GM18517 (cell line): ENCODE measurements at regions not wholly inside any gene's neighbourhood (a gene's known extent, or its start where the extent isn't known, plus 50 kb on each side); places are given as distances from the start of the nearest gene placed in this dataset.
A peak's percentile ranks its signal among the peaks of the same experiment; 100 is the strongest.

Experiments used
- ATAC-seq: cut with Tn5 transposase; IDR thresholded peaks from one replicate; pipeline ENCODE4 v1.9.1; 2021; ENCODE audit warnings: mild to moderate bottlenecking, moderate library complexity; ENCODE audit not compliant: unreplicated experiment

DNA sequence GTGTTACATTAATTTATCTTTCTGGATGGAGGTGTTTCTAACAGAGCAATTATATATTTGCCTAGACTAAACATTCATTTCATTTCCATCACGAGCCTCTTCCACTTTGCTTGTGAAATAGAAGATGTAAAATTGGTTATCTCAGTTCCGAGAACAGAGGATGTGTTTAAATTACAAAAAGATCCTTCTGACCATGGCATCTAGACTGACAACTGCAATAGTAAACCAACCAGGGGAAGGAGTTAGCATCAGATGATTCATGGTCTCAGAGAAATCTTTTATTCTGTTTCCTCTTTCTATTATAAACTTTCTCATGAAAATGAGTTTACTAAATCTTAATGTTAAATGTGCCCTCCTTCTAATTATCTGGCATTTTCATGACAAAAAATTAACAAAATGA lies 149.8 kb upstream of the WDR11 start:
- no peak for ATAC-seq

DNA sequence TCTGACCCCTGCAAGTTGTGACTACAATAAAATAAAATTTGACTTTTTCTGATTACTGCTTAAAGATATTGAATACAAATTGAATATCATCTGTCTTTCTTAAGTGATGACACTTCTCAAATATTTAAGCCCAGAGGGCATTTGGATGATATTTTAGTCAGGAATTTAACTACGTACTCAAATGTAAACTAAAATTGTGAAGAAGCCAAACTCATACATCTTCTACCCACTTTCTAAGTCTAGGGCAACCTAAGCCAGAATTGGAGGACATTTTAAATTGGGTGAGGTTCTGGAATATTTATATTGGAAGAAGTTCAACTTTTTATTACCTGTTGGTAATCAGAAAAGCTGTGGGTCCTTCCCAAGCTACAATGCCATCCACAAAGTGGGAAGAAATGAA lies 149.1 kb upstream of the WDR11 start:
- ATAC-seq: no peak

DNA sequence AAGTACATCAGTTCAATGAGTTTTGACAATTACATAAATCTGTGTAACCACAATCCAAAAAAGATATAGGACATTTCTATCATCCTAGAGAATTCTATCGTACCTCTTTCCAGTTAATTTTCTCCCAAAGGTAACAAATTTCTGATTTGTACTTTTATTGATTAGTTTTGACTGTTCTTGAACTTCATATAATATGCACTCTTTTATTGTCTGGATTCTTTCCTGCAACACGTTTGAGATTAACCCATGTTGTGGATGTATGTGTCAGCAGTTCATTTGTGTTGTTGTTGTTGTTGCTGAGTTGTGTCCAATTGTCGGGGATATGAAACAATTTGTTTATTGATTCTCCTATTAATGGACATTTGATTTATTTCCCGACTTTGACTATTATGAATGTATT lies 145.9 kb upstream of the WDR11 start:
- no peak for ATAC-seq

DNA sequence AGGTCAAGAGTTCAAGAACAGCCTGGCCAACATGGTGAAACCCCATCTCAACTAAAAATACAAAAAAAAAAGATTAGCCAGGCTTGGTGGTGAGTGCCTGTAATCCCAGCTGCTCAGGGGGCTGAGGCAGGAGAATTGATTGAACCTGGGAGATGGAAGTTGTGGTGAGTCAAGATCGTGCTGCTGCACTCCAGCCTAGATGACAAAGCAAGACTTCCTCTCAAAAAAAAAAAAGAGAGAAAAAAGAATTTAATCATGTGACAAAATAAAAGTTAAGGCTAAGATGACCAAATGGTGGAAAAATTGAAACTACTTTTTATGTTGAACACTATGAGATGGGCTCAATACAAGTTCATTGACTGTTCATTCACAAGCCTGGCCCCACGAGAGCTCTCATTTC lies 141.1 kb upstream of the WDR11 start:
- ATAC-seq: no peak

DNA sequence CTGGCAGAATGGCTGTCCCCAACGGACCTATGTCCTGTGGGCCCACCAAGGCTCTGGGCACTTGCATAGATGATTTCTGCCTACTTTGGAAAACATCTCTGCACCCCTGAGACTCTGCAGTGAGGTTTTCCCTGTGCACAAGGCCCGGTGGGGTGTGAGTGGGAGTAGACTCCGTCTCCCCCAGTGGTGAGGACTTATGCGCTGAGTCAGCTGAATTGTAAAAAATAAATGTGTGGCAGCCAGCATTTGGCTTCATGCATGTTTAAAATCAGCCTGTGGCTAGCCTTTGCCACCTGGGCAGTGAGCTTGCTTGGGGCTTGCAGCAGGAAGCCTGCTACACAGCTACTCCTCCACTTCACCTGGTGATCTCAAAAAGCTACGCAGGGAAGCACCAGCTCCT lies 139.3 kb upstream of the WDR11 start:
- ATAC-seq: no peak

DNA sequence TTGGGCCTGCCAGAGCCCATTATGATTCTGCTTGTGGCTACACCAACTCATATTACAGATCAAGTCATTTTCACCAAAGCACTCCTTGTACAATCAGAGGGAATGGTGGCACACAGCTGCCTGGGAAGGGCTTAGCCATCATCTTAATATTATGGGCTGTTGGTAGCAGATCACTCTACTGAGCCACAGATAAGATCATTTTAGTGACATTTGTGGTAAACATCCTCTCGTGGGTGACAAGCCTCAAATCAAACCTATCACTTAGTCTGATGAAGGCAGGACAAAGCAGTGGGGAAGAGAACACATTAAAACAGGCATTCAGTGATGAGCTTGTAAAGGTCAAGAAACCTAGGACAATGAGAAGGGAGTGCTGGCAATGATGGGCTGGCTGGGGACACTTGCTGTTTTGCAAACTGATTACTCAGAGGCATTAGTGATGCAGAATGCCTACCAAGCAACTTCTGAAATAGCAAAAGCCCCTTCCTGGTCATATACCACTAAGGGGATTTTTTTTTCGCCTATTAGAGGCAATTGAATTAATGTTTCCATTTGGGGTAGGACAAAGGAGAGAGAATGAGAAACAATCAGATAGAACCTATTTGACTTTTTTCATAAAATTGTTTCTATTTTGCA lies 137.5 kb upstream of the WDR11 start:
- ATAC-seq: no peak

DNA sequence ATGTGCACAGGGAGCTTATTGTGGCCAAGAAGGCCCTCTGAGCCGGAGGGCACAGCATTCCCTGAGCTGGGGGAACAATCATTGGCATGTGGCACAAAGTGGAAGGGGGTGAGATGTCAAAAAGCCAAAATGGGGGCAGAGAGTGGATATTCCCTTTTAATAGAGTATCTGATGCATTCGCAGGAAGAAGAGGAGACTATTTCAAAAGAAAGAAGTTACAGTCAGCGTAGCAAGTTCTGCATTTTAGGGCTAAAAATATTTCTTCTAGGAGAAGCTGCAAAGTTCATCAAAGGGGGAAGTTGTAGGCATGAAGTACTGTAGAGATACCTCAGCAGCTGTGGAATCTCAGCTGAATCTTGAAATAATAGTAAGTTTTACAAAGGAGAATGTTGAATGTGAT lies 136.0 kb upstream of the WDR11 start:
- no peak for ATAC-seq

DNA sequence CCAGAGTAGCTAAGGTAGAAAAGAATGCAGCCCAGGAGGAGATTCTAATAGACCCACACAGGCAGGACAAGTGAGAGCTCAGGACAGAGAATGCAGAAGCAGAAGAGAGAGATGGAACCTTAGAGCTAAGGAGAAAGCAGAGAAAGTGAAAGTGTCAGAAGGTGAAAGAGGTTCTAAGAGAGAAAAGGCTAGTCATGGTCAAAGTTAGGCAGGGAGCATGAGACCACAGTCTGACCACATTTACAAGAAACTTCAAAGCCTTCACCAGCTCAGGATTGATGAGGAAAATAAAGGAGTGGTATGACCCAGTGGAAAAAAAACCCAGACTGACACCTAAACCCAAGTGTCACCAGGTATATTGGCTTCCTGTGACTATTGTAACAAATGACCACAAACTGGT lies 131.8 kb upstream of the WDR11 start:
- ATAC-seq: no peak

DNA sequence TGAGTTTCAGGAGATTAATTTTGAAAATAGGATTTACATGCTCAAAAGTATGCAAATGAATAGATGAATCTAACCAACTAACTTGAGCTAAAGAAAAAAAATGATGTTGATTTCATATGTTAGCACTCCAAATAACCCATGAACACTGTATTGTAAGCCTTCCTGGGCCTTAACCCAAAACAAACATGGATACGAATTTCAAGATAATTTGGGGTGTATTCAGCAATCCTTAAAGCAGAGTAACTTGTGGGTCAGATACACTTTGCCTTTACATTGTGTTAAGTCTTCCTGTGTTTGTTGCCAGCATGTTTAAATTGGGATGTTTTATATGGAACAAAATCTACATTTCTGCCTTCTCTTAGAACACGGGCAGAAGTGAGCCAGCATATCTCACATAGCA lies 124.2 kb upstream of the WDR11 start:
- no peak for ATAC-seq

DNA sequence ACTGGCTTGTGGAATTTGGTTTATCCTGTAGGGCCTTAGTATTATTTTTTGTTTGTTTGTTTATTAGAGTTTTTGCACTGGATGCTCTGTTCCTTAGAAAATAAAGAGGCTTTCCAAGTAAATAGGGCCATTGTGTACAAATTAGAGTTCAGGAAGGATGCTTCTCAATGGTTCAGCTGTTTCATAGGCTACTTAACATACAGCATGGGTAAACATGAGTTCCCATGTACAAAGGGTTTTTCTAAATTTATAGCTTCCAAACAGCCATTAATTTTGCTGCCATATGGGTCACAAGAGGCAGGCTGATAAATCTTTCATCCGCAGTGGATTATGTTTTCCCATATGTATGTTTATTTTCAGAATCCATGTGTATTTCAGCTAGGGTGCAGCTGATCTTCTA lies 121.6 kb upstream of the WDR11 start:
- no peak for ATAC-seq

DNA sequence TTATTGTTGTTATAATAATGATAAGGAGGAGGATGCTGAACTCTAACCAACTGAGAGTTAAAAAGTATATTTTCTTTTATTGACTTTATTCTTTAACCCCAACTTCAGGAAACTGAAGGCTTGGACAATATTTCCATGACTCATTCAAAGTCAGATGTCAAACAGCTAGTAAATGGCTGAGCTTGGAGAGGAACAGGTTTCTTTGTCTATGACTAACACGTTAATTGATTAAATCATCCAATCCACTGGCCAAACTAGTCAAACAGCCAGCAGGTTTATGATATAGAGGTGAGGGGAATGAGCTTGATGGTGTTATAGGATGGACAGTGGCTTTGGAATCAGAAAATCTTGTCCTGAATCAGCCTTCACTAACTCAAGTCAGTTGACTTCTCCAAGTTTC lies 119.1 kb upstream of the WDR11 start:
- no peak for ATAC-seq

DNA sequence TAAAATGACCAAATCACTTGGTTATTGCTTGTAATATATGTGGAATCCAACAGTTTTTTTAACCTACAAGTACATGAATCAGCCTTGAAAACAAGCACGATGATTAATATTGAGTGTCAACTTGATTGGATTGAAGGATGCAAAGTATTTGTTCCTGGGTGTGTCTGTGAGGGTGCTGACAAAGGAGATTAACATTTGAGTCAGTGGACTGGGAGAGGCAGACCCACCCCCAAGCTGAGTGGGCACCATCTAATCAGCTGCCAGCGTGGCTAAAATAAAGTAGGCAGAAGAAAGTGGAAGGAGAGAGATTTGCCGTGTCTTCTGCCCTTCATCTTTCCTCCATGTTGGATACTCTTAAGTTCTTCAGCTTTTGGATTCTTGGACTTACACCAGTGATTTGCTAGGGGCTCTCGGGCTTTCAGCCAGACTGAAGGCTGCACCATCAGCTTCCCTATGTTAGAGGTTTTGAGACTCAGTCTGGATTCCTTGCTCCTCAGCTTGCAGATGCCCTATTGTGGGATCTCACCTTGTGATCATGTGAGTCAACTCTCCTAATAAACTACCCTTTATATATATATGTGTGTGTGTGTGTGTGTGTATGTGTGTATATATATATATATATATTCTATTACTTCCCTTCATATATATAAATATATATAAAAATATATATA lies 118.4 kb upstream of the WDR11 start:
- ATAC-seq: no peak

DNA sequence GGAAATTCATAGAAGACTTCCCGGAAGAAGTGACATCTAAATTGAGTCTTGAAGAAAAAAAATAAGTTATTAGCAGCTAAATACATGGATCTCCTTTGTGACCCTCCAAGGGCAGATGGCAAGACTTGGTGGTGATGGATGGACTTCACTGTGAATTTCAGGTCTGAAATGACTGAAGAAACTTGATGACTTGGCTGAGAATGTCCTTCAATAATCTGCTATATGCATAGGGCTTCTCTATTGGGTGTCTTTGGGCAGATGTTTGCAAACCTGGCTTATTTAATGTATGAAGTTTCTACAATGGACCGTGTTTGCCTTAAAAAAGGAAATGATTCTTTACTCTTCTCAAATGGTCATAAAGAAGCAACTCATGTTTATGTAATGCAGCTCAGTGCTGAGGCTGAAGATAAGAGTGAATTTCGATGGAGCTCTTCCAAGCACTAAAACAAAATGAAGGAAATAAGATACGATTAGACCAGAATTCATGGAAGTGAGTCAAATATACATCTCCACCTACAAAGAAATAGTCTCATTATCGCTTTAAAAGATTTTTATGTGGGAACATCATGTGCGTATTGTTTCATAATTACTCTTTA lies 116.6 kb upstream of the WDR11 start:
- no peak for ATAC-seq

DNA sequence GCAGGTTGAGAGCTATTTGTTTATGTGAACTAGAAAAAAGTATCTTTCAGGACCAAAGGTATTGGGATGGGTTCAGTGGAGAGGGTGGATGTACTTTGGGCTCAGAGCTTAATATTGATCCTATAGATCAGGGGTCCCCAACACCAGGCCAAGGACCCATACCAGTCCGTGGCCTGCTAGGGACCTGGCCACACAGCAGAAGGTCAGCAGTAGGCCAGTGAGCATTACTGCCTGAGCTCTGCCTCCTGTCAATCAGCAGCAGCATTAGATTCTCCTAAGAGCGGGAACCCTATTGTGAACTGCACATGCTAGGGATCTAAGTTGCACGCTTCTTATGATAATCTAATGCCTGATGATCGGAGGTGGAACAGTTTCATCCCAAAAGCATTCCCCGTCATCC lies 115.8 kb upstream of the WDR11 start:
- no peak for ATAC-seq

DNA sequence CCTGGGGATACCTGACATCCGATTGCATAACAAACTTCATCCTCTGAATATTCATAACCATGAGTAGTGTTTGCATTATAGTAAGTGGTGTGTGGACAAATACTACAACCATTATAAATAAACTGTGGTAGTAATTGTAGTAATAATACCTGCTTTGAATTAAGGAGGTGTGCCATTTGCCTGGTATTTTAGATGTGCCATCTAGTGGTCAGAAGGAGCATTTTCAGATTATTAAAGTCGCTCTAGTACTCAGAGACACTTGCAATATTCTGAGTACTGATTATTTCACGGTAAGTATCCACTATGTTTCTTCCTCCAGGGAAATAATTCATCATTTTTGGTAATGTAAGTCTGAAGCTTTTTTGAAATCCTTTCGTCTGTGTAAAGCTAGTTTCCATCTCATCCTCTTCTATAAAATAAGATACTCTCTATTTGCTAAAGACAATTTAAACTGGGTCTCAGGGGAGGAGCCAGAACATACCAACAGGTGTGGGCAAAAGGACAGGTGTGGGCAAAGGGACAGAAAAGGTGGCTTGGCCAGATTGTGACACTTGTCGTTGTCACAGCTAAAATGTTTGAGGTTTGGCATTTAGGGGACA lies 115.3 kb upstream of the WDR11 start:
- ATAC-seq: peak; percentile 71

DNA sequence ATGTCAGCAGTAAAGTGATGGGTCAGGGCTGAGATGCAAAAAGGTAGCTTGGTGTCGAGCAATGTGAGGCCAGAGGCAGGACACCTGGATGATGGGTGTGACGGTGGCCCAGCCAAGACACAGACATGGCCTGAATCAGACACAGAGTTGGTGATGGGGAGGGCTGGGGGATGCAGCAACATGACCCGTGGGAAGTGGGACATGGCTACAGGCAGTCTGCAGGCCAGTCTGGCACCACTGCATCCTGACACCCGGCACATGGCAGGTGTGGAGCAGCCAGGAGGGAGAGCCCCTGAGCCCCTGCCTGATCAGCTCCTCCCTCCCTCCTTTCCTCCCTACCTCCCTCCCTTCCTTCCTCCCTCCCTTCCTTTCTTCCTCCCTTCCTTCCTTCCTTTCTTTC lies 114.8 kb upstream of the WDR11 start:
- peak; percentile 13 for ATAC-seq

DNA sequence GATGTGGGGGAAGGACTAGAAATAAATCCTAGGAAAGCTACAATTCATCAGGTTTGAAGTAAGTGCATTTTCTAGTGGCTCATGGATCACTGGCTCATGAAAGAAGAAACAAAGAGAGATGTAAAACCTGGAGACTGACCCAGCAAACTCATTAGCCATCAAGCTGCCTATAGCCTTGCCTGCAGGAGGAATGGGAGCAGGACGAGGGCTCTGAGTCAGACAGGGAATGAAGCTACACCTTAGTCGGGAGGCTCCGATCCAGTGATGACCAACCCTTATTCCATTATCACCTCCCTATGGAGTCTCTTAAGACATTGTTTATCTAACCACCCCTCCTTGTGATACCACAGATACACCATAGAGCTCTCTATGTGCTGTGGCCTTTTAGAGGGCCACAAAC lies 112.5 kb upstream of the WDR11 start:
- ATAC-seq: no peak

DNA sequence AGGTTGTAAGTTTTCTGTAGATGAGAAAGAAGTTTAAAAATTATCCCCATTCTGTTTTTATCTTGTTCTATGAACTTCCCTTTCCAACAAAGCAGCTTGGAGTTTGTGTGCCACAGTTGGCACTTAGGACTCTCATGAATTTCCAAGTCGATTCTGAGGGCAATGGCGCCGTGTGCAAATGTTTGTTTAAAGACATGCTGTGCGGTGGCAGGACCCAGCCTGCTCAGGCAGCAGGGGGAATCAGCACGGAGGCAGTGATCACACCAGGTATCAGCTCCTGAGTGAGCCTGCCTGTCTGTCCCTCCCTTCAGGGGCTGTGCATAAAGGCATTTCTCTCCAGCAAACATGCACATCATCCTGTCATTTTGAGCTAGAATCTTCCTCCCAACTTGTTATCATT lies 109.8 kb upstream of the WDR11 start:
- ATAC-seq: no peak

DNA sequence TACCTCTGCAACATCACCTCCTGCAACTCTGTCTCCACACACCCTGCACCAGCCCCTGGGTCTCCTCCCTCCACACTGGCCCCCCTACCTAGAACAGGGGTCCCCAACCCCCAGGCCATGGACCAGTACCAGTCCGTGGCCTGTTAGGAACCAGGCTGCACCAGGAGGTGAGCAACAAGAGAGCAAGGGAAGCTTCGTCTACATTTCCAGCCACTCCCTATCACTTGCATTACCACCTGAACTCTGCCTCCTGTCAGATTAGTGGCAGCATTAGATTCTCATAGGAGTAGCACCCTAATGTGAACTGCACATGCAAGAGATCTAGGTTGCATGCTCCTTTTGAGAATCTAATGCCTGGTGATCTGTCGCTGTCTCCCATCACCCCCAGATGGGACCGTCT lies 108.8 kb upstream of the WDR11 start:
- ATAC-seq: no peak

DNA sequence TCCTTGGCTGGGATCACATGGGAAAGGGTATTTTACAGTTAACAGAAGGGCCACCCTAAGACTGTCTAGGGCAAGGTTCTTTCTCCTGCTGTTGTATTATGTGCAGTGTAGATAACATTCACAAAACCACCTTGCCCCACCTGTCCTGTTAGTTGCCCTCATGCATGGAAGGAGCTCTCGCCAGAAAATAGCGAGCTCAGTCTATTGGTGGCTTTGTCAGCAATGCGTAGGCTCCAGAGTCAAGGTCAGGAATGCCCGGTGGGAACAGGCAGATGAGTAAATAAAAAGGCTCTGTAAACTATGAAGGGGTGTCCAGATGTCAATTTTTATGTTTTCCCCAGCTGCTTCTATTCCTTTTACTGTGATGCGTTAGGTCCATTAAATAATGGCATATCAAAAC lies 107.1 kb upstream of the WDR11 start:
- ATAC-seq: no peak

DNA sequence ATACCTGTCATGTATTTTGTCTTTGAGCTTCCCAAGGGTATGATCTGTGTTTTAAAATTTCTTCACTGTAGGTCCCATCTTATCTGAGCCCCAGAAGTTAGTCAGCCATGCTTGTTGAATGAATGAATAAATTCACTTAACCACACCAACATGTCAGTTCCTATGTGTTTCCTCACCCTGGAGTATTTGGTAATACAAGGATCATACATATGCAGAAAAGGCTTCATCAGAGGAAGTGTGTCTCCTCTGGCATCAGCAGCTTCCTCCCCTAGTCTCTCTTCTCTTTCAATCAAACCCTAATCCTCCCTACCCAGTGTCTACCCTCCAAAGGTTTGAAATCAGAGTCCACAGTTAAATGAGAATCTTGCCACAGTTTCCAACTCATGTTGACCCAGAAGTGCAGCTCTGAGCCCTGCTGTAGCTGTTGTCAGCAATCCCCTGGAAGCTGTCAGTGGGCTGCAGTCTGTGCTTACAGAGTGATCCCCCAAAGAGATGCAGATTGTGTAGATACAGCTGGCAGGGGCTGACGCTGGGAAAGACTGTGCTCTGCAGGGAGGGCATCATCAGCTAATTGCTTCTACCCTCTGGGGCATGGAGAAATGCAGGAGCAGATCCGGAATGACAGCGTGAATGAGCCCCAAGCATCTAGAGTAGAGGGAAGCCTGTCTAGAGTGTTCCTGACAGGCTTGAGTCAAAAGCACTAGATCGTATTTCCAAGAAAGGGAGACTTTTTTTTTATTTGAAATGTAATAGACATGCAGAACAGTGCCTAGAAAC lies 105.0 kb upstream of the WDR11 start:
- ATAC-seq: no peak

DNA sequence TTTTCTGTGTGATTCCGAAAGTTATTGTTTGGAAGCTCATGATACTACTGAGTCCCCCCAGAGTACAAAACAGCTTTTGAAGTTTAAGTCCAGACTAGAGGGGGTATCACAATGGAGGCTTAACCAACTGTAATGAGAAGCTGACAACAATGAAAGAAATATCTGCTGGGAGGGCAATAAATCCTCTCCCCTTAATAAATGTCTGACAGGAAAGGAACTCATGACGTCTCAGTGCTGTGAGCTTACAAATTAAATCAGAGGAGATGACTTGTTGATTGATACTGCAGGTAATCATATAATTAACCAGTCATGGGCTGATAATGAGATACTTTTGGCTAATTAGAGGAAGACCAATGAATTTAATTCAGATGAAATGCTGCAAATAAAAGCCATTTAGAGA lies 102.6 kb upstream of the WDR11 start:
- ATAC-seq: no peak
